ENCODE measurements at regions not wholly inside any gene's neighbourhood (a gene's known extent, or its start where the extent isn't known, plus 50 kb on each side); places are given as distances from the start of the nearest gene placed in this dataset.

GRCh38 chr21:14785679-14786078 is 239.6 kb upstream of the SAMSN1 start:
- no peaks in the 10 kb centered on the region for H3K36me3 ChIP-seq (ENCODE audit: control insufficient read depth in 3 of 3, insufficient read depth in 3 of 3, low read length in 3 of 3)
- H3K27ac ChIP-seq (ENCODE audit: low read depth, low read length): no peak overlapping the region

GRCh38 chr21:14773777-14774345 is 227.7 kb upstream of the SAMSN1 start:
- Histone ChIP-seq H3K9ac (ENCODE audit: low read depth in 1 of 3, low read length in 3 of 3) (no peak overlapping the region), H3K27ac (ENCODE audit: low read depth, low read length) (no peak overlapping the region), H3K27me3 (ENCODE audit: control insufficient read depth in 3 of 3, insufficient read depth in 3 of 3, low read length in 3 of 3) (no peaks in the 10 kb centered on the region), H3K9me3 (ENCODE audit: control insufficient read depth in 3 of 3, low read length in 3 of 3) (no peaks in the 10 kb centered on the region), H3K4me3 (ENCODE audit: low read length in 3 of 3) (no peak overlapping the region), H3K4me1 (ENCODE audit: control insufficient read depth in 3 of 3, insufficient read depth in 3 of 3, low read length in 3 of 3) (no peaks in the 10 kb centered on the region), H3K36me3 (ENCODE audit: control insufficient read depth in 3 of 3, insufficient read depth in 3 of 3, low read length in 3 of 3) (no peaks in the 10 kb centered on the region)

More at GRCh38 chr21:14785679-14786078, 239.6 kb upstream of the SAMSN1 start:
- no peaks in the 10 kb centered on the region for H3K9me3 ChIP-seq (ENCODE audit: control insufficient read depth in 3 of 3, low read length in 3 of 3)
- no peaks in the 10 kb centered on the region for H3K4me1 ChIP-seq (ENCODE audit: control insufficient read depth in 3 of 3, insufficient read depth in 3 of 3, low read length in 3 of 3)
- H3K9ac ChIP-seq (ENCODE audit: low read depth in 1 of 3, low read length in 3 of 3): no peak overlapping the region
- no peaks in the 10 kb centered on the region for H3K27me3 ChIP-seq (ENCODE audit: control insufficient read depth in 3 of 3, insufficient read depth in 3 of 3, low read length in 3 of 3)
- no peak overlapping the region for H3K4me3 ChIP-seq (ENCODE audit: low read length in 3 of 3)

GRCh38 chr21:14771593-14771992 is 225.5 kb upstream of the SAMSN1 start:
- Histone ChIP-seq H3K4me3 (ENCODE audit: low read length in 3 of 3) (no peak overlapping the region), H3K9me3 (ENCODE audit: control insufficient read depth in 3 of 3, low read length in 3 of 3) (no peaks in the 10 kb centered on the region), H3K4me1 (ENCODE audit: control insufficient read depth in 3 of 3, insufficient read depth in 3 of 3, low read length in 3 of 3) (no peaks in the 10 kb centered on the region), H3K27ac (ENCODE audit: low read depth, low read length) (no peak overlapping the region), H3K9ac (ENCODE audit: low read depth in 1 of 3, low read length in 3 of 3) (no peak overlapping the region), H3K27me3 (ENCODE audit: control insufficient read depth in 3 of 3, insufficient read depth in 3 of 3, low read length in 3 of 3) (no peaks in the 10 kb centered on the region), H3K36me3 (ENCODE audit: control insufficient read depth in 3 of 3, insufficient read depth in 3 of 3, low read length in 3 of 3) (no peaks in the 10 kb centered on the region)

GRCh38 chr21:14768042-14768441 is 221.9 kb upstream of the SAMSN1 start:
- no peak overlapping the region for H3K27ac ChIP-seq (ENCODE audit: low read depth, low read length)
- no peaks in the 10 kb centered on the region for H3K27me3 ChIP-seq (ENCODE audit: control insufficient read depth in 3 of 3, insufficient read depth in 3 of 3, low read length in 3 of 3)
- H3K9ac ChIP-seq (ENCODE audit: low read depth in 1 of 3, low read length in 3 of 3): no peak overlapping the region

GRCh38 chr21:14767192-14767852 is 221.2 kb upstream of the SAMSN1 start:
- Histone ChIP-seq H3K36me3 (ENCODE audit: control insufficient read depth in 3 of 3, insufficient read depth in 3 of 3, low read length in 3 of 3) (no peaks in the 10 kb centered on the region), H3K4me1 (ENCODE audit: control insufficient read depth in 3 of 3, insufficient read depth in 3 of 3, low read length in 3 of 3) (no peaks in the 10 kb centered on the region), H3K9me3 (ENCODE audit: control insufficient read depth in 3 of 3, low read length in 3 of 3) (no peaks in the 10 kb centered on the region), H3K4me3 (ENCODE audit: low read length in 3 of 3) (no peak overlapping the region), H3K27ac (ENCODE audit: low read depth, low read length) (no peak overlapping the region), H3K27me3 (ENCODE audit: control insufficient read depth in 3 of 3, insufficient read depth in 3 of 3, low read length in 3 of 3) (no peaks in the 10 kb centered on the region), H3K9ac (ENCODE audit: low read depth in 1 of 3, low read length in 3 of 3) (no peak overlapping the region)

More at GRCh38 chr21:14768042-14768441, 221.9 kb upstream of the SAMSN1 start:
- Histone ChIP-seq H3K36me3 (ENCODE audit: control insufficient read depth in 3 of 3, insufficient read depth in 3 of 3, low read length in 3 of 3) (no peaks in the 10 kb centered on the region), H3K4me3 (ENCODE audit: low read length in 3 of 3) (no peak overlapping the region), H3K9me3 (ENCODE audit: control insufficient read depth in 3 of 3, low read length in 3 of 3) (no peaks in the 10 kb centered on the region), H3K4me1 (ENCODE audit: control insufficient read depth in 3 of 3, insufficient read depth in 3 of 3, low read length in 3 of 3) (no peaks in the 10 kb centered on the region)

- no peak overlapping the region for H3K4me3 ChIP-seq (ENCODE audit: low read length in 3 of 3)
- H3K9ac ChIP-seq (ENCODE audit: low read depth in 1 of 3, low read length in 3 of 3): no peak overlapping the region
- no peaks in the 10 kb centered on the region for H3K4me1 ChIP-seq (ENCODE audit: control insufficient read depth in 3 of 3, insufficient read depth in 3 of 3, low read length in 3 of 3)
- H3K27ac ChIP-seq (ENCODE audit: low read depth, low read length): no peak overlapping the region
- no peaks in the 10 kb centered on the region for H3K9me3 ChIP-seq (ENCODE audit: control insufficient read depth in 3 of 3, low read length in 3 of 3)
- H3K27me3 ChIP-seq (ENCODE audit: control insufficient read depth in 3 of 3, insufficient read depth in 3 of 3, low read length in 3 of 3): no peaks in the 10 kb centered on the region
- no peaks in the 10 kb centered on the region for H3K36me3 ChIP-seq (ENCODE audit: control insufficient read depth in 3 of 3, insufficient read depth in 3 of 3, low read length in 3 of 3)
These were observed 220.1 kb upstream of the SAMSN1 start for GRCh38 chr21:14766241-14766640.

- Histone ChIP-seq H3K9me3 (ENCODE audit: control insufficient read depth in 3 of 3, low read length in 3 of 3) (no peaks in the 10 kb centered on the region), H3K4me3 (ENCODE audit: low read length in 3 of 3) (no peak overlapping the region), H3K36me3 (ENCODE audit: control insufficient read depth in 3 of 3, insufficient read depth in 3 of 3, low read length in 3 of 3) (no peaks in the 10 kb centered on the region), H3K27ac (ENCODE audit: low read depth, low read length) (no peak overlapping the region), H3K4me1 (ENCODE audit: control insufficient read depth in 3 of 3, insufficient read depth in 3 of 3, low read length in 3 of 3) (no peaks in the 10 kb centered on the region), H3K27me3 (ENCODE audit: control insufficient read depth in 3 of 3, insufficient read depth in 3 of 3, low read length in 3 of 3) (no peaks in the 10 kb centered on the region), H3K9ac (ENCODE audit: low read depth in 1 of 3, low read length in 3 of 3) (no peak overlapping the region)
These were observed 217.6 kb upstream of the SAMSN1 start for GRCh38 chr21:14763695-14764064.

GRCh38 chr21:14762734-14763694 is 216.9 kb upstream of the SAMSN1 start:
- Histone ChIP-seq H3K27me3 (ENCODE audit: control insufficient read depth in 3 of 3, insufficient read depth in 3 of 3, low read length in 3 of 3) (no peaks in the 10 kb centered on the region), H3K36me3 (ENCODE audit: control insufficient read depth in 3 of 3, insufficient read depth in 3 of 3, low read length in 3 of 3) (no peaks in the 10 kb centered on the region), H3K4me3 (ENCODE audit: low read length in 3 of 3) (no peak overlapping the region), H3K4me1 (ENCODE audit: control insufficient read depth in 3 of 3, insufficient read depth in 3 of 3, low read length in 3 of 3) (no peaks in the 10 kb centered on the region), H3K9me3 (ENCODE audit: control insufficient read depth in 3 of 3, low read length in 3 of 3) (no peaks in the 10 kb centered on the region), H3K9ac (ENCODE audit: low read depth in 1 of 3, low read length in 3 of 3) (no peak overlapping the region), H3K27ac (ENCODE audit: low read depth, low read length) (no peak overlapping the region)

GRCh38 chr21:14762327-14762726 is 216.2 kb upstream of the SAMSN1 start:
- H3K36me3 ChIP-seq (ENCODE audit: control insufficient read depth in 3 of 3, insufficient read depth in 3 of 3, low read length in 3 of 3): no peaks in the 10 kb centered on the region
- H3K27me3 ChIP-seq (ENCODE audit: control insufficient read depth in 3 of 3, insufficient read depth in 3 of 3, low read length in 3 of 3): no peaks in the 10 kb centered on the region
- no peak overlapping the region for H3K27ac ChIP-seq (ENCODE audit: low read depth, low read length)
- no peak overlapping the region for H3K9ac ChIP-seq (ENCODE audit: low read depth in 1 of 3, low read length in 3 of 3)
- no peak overlapping the region for H3K4me3 ChIP-seq (ENCODE audit: low read length in 3 of 3)
- no peaks in the 10 kb centered on the region for H3K9me3 ChIP-seq (ENCODE audit: control insufficient read depth in 3 of 3, low read length in 3 of 3)
- no peaks in the 10 kb centered on the region for H3K4me1 ChIP-seq (ENCODE audit: control insufficient read depth in 3 of 3, insufficient read depth in 3 of 3, low read length in 3 of 3)

- Histone ChIP-seq H3K4me1 (ENCODE audit: control insufficient read depth in 3 of 3, insufficient read depth in 3 of 3, low read length in 3 of 3) (no peaks in the 10 kb centered on the region), H3K9me3 (ENCODE audit: control insufficient read depth in 3 of 3, low read length in 3 of 3) (no peaks in the 10 kb centered on the region), H3K4me3 (ENCODE audit: low read length in 3 of 3) (no peak overlapping the region), H3K36me3 (ENCODE audit: control insufficient read depth in 3 of 3, insufficient read depth in 3 of 3, low read length in 3 of 3) (no peaks in the 10 kb centered on the region), H3K27ac (ENCODE audit: low read depth, low read length) (no peak overlapping the region), H3K9ac (ENCODE audit: low read depth in 1 of 3, low read length in 3 of 3) (no peak overlapping the region), H3K27me3 (ENCODE audit: control insufficient read depth in 3 of 3, insufficient read depth in 3 of 3, low read length in 3 of 3) (no peaks in the 10 kb centered on the region)
These were observed 213.2 kb upstream of the SAMSN1 start for GRCh38 chr21:14759285-14759684.

Measured in skeletal muscle tissue (tissue), 3 donors.